Upper lobe of left lung (tissue), 4 donors: ENCODE measurements at regions not wholly inside any gene's neighbourhood (a gene's known extent, or its start where the extent isn't known, plus 50 kb on each side); places are given as distances from the start of the nearest gene placed in this dataset.

Experiments
- EP300 ChIP-seq, 4 donors: sonication (generic); formaldehyde crosslinking; IDR thresholded peaks; one replicate each; pipeline ENCODE4 v1.5.1; 2017; ENCODE audit warnings: antibody characterized with exemption in 4 of 4, control low read depth in 2 of 4
- POLR2A ChIP-seq, 4 donors: fragments of 450-650 bp; IDR thresholded peaks; one replicate each; pipeline ENCODE4 v1.5.1; 2016 to 2017; ENCODE audit warnings: antibody characterized with exemption in 4 of 4, mild to moderate bottlenecking in 2 of 4
- POLR2AphosphoS5 ChIP-seq, 2 donors: sonication (generic); formaldehyde crosslinking; IDR thresholded peaks; one replicate each; pipeline ENCODE4 v1.5.1; 2017; ENCODE audit warnings: antibody characterized with exemption in 2 of 2
- TF ChIP-seq, protein P1 (sequence below), 6 experiments: fragments of 450-650 bp in 4 of 6; fragments of 200-600 bp in 2 of 6; sonication (generic) in 2 of 6; IDR thresholded peaks; one replicate each; pipeline ENCODE4 v1.5.1; 2016 to 2019; ENCODE audit warnings: antibody characterized with exemption in 6 of 6

DNA sequence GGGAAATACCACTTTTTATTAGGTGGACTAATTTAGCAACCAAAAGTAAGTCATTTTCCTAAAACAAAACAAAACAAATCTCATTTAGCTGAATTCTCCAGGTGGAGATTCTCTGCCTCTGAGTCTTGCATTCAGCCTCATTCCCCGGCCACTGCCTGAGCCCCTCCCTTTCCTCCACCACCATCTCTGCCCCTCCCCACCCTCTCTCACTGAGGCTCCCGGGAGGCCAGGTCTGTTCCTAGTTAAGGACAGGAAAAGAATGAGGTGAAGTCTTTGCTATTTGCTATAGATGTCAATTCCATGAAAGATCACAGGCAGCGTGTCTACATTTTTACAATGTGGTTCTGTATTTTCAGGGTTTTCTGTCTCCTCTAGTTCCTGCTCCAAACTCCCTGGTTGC, 83.0 kb upstream of the SOX11 start:
- TF ChIP-seq, protein P1, sequence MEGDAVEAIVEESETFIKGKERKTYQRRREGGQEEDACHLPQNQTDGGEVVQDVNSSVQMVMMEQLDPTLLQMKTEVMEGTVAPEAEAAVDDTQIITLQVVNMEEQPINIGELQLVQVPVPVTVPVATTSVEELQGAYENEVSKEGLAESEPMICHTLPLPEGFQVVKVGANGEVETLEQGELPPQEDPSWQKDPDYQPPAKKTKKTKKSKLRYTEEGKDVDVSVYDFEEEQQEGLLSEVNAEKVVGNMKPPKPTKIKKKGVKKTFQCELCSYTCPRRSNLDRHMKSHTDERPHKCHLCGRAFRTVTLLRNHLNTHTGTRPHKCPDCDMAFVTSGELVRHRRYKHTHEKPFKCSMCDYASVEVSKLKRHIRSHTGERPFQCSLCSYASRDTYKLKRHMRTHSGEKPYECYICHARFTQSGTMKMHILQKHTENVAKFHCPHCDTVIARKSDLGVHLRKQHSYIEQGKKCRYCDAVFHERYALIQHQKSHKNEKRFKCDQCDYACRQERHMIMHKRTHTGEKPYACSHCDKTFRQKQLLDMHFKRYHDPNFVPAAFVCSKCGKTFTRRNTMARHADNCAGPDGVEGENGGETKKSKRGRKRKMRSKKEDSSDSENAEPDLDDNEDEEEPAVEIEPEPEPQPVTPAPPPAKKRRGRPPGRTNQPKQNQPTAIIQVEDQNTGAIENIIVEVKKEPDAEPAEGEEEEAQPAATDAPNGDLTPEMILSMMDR (IDR thresholded peaks at IDR 0.05): no peak
- TF ChIP-seq EP300 (IDR thresholded peaks at IDR 0.05) (no peak), POLR2AphosphoS5 (IDR thresholded peaks at IDR 0.05) (no peak), POLR2A (IDR thresholded peaks at IDR 0.05) (no peak)
